GM23248 (cell line): ENCODE measurements at regions not wholly inside any gene's neighbourhood (a gene's known extent, or its start where the extent isn't known, plus 50 kb on each side); places are given as distances from the start of the nearest gene placed in this dataset.
A peak's percentile ranks its signal among the peaks of the same experiment; 100 is the strongest.

Experiments
- DNase-seq: peaks from one replicate; pipeline ENCODE4 v3.0.0-alpha.2; 2015
- H2AFZ ChIP-seq: fragments of 200-600 bp; sonication (generic); 2 replicates; pipeline ENCODE4 v1.6.1; 2016; ENCODE audit warnings: antibody characterized with exemption
- H3F3A ChIP-seq: fragments of 200-600 bp; sonication (generic); 2 replicates; pipeline ENCODE4 v1.6.1; 2016; ENCODE audit warnings: mild to moderate bottlenecking, antibody characterized with exemption, mixed run types; ENCODE audit not compliant: insufficient read depth
- H3K27ac ChIP-seq: fragments of 200-600 bp; sonication (generic); 2 replicates; pipeline ENCODE4 v1.5.1; 2016; ENCODE audit warnings: mild to moderate bottlenecking
- H3K27me3 ChIP-seq: fragments of 200-600 bp; sonication (generic); replicated peaks from 2 replicates; pipeline ENCODE4 v1.6.1; 2016; ENCODE audit warnings: mild to moderate bottlenecking; ENCODE audit not compliant: insufficient read depth
- H3K36me3 ChIP-seq: fragments of 200-600 bp; sonication (generic); 2 replicates; pipeline ENCODE4 v1.6.1; 2016; ENCODE audit warnings: low read depth, mild to moderate bottlenecking
- H3K4me1 ChIP-seq: fragments of 200-600 bp; sonication (generic); 2 replicates; pipeline ENCODE4 v1.6.1; 2016; ENCODE audit warnings: mild to moderate bottlenecking; ENCODE audit not compliant: insufficient read depth
- H3K4me2 ChIP-seq: fragments of 200-600 bp; sonication (generic); one replicate; pipeline ENCODE4 v1.6.1; 2016; ENCODE audit warnings: mild to moderate bottlenecking; ENCODE audit not compliant: unreplicated experiment
- H3K4me3 ChIP-seq: fragments of 200-600 bp; sonication (generic); 2 replicates; pipeline ENCODE4 v1.5.1; 2016; ENCODE audit warnings: mild to moderate bottlenecking
- H3K79me2 ChIP-seq: fragments of 200-600 bp; sonication (generic); 2 replicates; pipeline ENCODE4 v1.6.1; 2016; ENCODE audit warnings: mild to moderate bottlenecking; ENCODE audit not compliant: insufficient read depth
- H3K9ac ChIP-seq: fragments of 200-600 bp; sonication (generic); 2 replicates; pipeline ENCODE4 v1.6.1; 2016; ENCODE audit warnings: mild to moderate bottlenecking
- H3K9me2 ChIP-seq: fragments of 200-600 bp; sonication (generic); 2 replicates; pipeline ENCODE4 v1.6.1; 2016; ENCODE audit warnings: mixed run types, mild to moderate bottlenecking, moderate library complexity; ENCODE audit not compliant: insufficient read depth
- H3K9me3 ChIP-seq: fragments of 200-600 bp; sonication (generic); one replicate; pipeline ENCODE4 v1.6.1; 2017; ENCODE audit warnings: low read depth
- H4K20me1 ChIP-seq: fragments of 200-600 bp; sonication (generic); 2 replicates; pipeline ENCODE4 v1.6.0; 2016; ENCODE audit not compliant: insufficient read depth
- EZH2 ChIP-seq: fragments of 200-600 bp; sonication (generic); IDR thresholded peaks from 2 replicates; pipeline ENCODE4 v1.6.1; 2018; ENCODE audit warnings: antibody characterized with exemption, mild to moderate bottlenecking; ENCODE audit not compliant: insufficient read depth, poor library complexity, severe bottlenecking
- EZH2phosphoT487 ChIP-seq: fragments of 200-600 bp; sonication (generic); IDR thresholded peaks from 2 replicates; pipeline ENCODE4 v1.6.1; 2018; ENCODE audit warnings: antibody characterized with exemption, moderate library complexity, mild to moderate bottlenecking, low read depth; ENCODE audit not compliant: insufficient read depth
- whole genome bisulfite sequencing, 2 experiments: methylation state at CpG; one replicate each; pipeline ENCODE4 v1.1.6; 2015 to 2017; ENCODE audit warnings: low lambda C conversion rate in 2 of 2, low coverage in 1 of 2; ENCODE audit errors: missing lambda C conversion rate in 2 of 2; 5-methylcytosine and 5-hydroxymethylcytosine counted together
- in situ Hi-C: fragments of 300-500 bp; cut with MboI; formaldehyde crosslinking; loops from 2 replicates; pipeline ENCODE4 v1.15.0; 2020

DNA sequence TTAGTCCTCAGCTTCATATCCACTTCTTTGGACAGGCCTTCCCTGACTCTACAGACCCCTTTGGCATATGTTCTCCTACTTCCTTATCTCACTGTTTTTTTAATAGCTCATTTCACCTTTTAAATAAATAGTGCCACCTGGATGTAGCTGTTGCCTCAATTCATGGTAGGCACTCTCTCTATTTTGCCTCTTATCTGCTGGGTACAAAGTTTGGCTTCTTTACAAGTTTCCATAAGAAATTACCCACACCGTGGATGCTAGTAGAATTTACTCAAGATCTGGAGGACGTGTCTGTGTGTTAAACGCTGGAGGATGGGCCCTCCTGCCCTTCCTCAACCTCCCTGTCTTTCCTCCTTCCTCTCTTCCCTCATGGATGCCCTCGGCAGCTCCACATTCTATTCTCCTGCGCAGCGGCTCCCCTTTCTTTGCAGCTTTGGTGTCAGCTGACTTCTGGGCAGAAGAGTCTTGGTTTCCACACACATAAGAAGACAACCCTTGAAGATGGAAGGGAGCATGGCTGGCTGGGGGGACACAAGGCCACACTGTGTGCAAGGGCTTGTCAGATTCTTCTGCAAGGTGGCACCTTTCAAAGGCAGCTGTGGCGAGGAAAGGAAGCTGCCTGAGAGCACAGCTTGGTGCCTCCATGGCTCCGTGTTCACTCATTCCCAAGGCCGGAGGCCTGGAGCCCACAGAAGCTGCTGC lies 212.6 kb downstream of the SNX19 start:
- H3K36me3 ChIP-seq: no peaks in the 10 kb centered on the region
- H3K9ac ChIP-seq: no peak overlapping the region
- TF ChIP-seq EZH2phosphoT487 (no peak), EZH2 (no peak)
- peaks cover 25% of the 10 kb centered on the region for H3K4me1 ChIP-seq
- no peaks in the 10 kb centered on the region for H4K20me1 ChIP-seq
- H3K4me2 ChIP-seq: no peak overlapping the region
- H3K27ac ChIP-seq: no peak overlapping the region
- no peaks in the 10 kb centered on the region; the same call in 1 of the 2 replicates for H3K27me3 ChIP-seq
- peaks cover 24% of the 10 kb centered on the region for H3F3A ChIP-seq
- H3K79me2 ChIP-seq: no peaks in the 10 kb centered on the region
- in situ Hi-C loops: no loop called here
- H2AFZ ChIP-seq: no peak overlapping the region
- WGBS, 2 experiments: 86 to 90% methylated on average over 9 of the region's 9 CpGs
- H3K9me2 ChIP-seq: no peaks in the 10 kb centered on the region
- H3K9me3 ChIP-seq: no peaks in the 10 kb centered on the region
- DNase-seq: no peak
- H3K4me3 ChIP-seq: no peak overlapping the region

DNA sequence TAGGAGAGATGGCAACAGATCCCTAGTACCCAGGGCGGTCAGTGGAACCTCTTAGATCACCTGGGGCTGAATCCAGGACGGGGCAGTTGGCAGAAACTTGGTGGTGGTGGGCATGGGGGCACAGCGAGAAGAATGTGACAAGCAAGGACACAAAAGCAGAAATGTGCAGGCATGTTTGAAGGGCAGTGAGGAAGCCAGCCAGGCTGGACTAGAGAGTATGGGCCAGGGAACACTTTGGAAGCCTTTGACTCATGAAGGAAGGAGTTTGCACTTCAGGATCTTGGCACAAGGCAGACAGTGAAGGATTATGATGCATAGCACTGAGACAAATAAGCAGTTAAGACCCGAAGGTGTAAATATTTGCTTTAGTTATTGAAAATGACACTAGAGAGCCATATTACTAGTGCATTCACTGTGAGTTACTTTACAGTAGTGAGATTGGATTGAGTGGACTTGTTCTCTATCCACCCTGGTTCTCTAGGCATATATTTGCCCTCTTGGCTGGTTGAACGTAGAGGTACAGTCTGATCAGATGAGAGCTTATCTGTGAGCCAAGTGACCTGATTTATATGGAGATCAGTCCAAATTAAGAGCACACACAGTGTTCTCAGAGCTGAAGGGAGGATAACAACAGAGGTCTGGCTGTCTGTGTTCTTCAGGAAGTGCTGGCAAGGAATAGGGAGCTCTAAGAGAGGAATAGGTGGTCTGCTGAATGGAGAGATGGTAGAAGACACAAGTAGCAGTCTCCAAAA lies 210.4 kb downstream of the SNX19 start:
- Histone ChIP-seq H3K27me3 (no peaks in the 10 kb centered on the region; the same call in 1 of the 2 replicates), H3K9ac (no peak overlapping the region), H3K79me2 (no peaks in the 10 kb centered on the region), H2AFZ (no peak overlapping the region), H3K9me2 (no peaks in the 10 kb centered on the region), H3K27ac (peak overlapping the region; percentile 24), H3K4me1 (peaks cover 25% of the 10 kb centered on the region), H3K4me2 (peak overlapping the region; percentile 15), H3F3A (peaks cover 24% of the 10 kb centered on the region), H4K20me1 (no peaks in the 10 kb centered on the region), H3K9me3 (no peaks in the 10 kb centered on the region), H3K4me3 (no peak overlapping the region), H3K36me3 (no peaks in the 10 kb centered on the region)
- in situ Hi-C loops: no loop called here
- TF ChIP-seq EZH2 (no peak), EZH2phosphoT487 (no peak)
- WGBS, 2 experiments: 45 to 49% methylated on average over 5 of the region's 5 CpGs
- peak; percentile 78 for DNase-seq

DNA sequence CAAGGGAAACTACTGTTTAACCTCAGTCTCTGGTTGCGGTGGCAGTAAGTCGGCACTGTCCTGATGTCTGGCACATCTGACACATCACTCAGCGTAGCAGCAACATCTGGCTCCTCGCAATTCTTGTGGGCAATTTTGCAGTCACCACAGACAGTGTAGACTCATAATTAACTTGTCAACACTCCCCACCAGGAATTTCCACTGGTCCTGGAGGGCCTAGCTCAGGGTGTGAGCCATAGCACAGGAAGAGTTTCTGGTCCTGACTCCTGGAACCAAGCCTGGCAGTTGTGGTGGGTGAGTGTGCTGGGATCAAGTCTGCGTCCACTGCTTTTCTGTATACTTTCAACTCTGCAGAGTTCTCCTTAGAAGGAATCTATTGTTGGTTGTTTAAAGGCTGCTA lies 209.7 kb downstream of the SNX19 start:
- no peaks in the 10 kb centered on the region for H4K20me1 ChIP-seq

DNA sequence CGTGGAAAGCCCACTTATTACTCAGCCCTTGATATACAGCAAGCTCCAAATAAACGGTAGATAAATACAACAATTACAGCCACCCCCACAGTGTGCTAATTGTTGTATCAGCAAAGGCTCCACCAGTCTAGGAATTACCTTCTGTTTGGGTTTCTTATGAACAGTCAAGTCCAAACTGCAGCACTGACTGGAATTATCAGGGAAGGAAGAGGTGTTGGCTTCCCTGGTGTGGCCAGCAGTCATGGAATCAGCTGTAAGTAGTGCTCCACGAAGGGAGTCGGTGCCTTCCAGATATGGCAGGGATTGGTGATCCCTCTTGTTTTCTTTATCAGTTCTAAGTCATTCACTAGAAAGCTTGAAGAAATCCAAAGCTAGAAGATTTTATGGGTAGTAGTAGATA lies 209.1 kb downstream of the SNX19 start:
- H3K27me3 ChIP-seq: peaks cover 4% of the 10 kb centered on the region
- H3K4me3 ChIP-seq: no peak overlapping the region
- 59 to 62% methylated on average over 4 of the region's 4 CpGs for WGBS, 2 experiments
- no peak overlapping the region for H2AFZ ChIP-seq
- peak overlapping the region; percentile 16 for H3K4me2 ChIP-seq
- no peak overlapping the region for H3K9ac ChIP-seq
- no peak for DNase-seq
- H3K9me2 ChIP-seq: no peaks in the 10 kb centered on the region
- no peaks in the 10 kb centered on the region for H4K20me1 ChIP-seq
- H3K36me3 ChIP-seq: no peaks in the 10 kb centered on the region
- H3K27ac ChIP-seq: no peak overlapping the region
- TF ChIP-seq EZH2phosphoT487: no peak
- TF ChIP-seq EZH2: no peak
- H3K79me2 ChIP-seq: no peaks in the 10 kb centered on the region
- H3K9me3 ChIP-seq: no peaks in the 10 kb centered on the region
- H3K4me1 ChIP-seq: peaks cover 25% of the 10 kb centered on the region
- peaks cover 24% of the 10 kb centered on the region for H3F3A ChIP-seq
- in situ Hi-C loops: no loop called here

More for the DNA sequence above, 209.7 kb downstream of the SNX19 start:
- H3K9ac ChIP-seq: no peak overlapping the region
- H3K9me2 ChIP-seq: no peaks in the 10 kb centered on the region
- H3K27ac ChIP-seq: no peak overlapping the region; the same call in 1 of the 2 replicates
- H3F3A ChIP-seq: peaks cover 24% of the 10 kb centered on the region
- WGBS, 2 experiments: 6 to 12% methylated on average over 5 of the region's 5 CpGs
- no peaks in the 10 kb centered on the region; the same call in 1 of the 2 replicates for H3K27me3 ChIP-seq
- DNase-seq: peak; percentile 93
- H3K36me3 ChIP-seq: no peaks in the 10 kb centered on the region
- H3K4me2 ChIP-seq: peak overlapping the region; percentile 16
- TF ChIP-seq EZH2 (no peak), EZH2phosphoT487 (peak; percentile 99)
- H3K9me3 ChIP-seq: no peaks in the 10 kb centered on the region
- no peak overlapping the region for H2AFZ ChIP-seq
- peaks cover 25% of the 10 kb centered on the region for H3K4me1 ChIP-seq
- in situ Hi-C loops: no loop called here
- no peaks in the 10 kb centered on the region for H3K79me2 ChIP-seq
- no peak overlapping the region for H3K4me3 ChIP-seq
